ENCODE measurements at regions not wholly inside any gene's neighbourhood (a gene's known extent, or its start where the extent isn't known, plus 50 kb on each side); places are given as distances from the start of the nearest gene placed in this dataset.

DNA sequence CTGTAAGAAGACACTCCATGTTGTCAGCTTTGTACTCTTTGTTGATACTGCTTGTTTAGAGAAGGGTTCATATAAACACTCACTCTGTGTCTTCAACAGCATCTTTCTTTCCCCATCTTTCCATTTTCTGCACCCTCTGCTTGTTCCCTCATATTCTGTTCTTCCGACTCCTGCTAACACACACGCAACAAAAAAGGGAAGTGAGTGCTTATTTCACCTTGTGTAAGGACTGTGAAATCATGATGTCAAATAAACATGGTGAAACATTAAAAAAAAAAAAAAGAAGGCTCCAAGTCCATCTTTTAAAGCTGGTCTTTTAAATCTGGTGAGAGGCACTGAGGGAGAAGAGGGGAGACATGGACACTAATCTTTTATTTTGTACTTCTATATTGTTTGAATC, 145.4 kb downstream of the RPAP3 start:
- DNase-seq (ENCODE audit: low read depth) = no peak

DNA sequence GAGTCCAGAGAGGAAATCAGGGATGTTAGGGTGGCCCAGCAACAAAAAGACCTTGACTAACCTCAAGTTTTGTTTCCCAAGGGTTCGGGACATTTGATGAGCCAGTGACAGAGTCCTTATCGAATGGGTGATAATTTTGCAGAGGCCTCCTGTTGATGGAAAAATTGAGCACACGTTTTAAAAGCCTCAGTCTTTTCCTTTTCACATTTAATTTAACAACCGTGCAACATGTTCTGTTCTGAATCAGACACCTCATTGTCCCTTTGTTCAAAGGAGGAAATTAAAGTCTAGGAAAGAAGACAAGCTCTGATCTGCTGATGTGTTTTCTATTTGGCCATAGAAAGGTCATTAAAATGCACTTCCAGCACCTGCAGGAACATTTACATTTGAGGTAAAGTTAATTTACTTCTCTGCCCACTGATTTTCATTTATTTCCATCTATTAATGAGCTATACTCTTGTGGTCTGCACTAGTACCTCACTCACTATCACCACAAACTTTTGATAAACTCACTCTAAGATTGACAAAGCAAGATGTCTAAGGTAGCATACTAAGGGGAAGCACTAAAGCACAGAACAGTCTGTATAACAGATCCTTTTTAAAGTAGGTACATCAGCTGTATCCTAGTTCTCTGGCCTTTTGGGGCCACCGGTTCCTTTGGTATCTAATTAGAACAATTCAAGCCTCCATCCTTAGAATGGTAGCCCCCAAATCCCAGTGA, 147.0 kb downstream of the RPAP3 start:
- DNase-seq (ENCODE audit: low read depth) = no peak

DNA sequence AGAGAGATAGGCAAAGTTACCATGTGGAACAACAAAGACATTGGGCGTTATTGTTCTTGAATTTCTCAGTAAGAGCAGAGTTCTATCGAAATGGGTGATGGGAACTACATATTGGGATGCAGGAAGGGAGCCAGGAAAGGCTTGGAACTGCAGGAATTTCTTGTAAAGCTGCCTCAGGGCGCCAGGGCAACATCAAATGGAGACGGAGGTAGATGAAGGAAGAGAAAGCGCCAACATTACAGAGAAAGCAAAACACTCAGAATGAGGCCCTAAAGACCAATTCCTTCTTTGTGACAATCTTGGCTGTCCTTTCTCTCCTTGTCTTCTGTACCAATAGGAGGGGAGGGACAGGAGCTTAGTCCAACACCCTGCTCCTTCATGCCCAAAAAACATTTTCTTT, 148.4 kb downstream of the RPAP3 start:
- no peak for DNase-seq (ENCODE audit: low read depth)

DNA sequence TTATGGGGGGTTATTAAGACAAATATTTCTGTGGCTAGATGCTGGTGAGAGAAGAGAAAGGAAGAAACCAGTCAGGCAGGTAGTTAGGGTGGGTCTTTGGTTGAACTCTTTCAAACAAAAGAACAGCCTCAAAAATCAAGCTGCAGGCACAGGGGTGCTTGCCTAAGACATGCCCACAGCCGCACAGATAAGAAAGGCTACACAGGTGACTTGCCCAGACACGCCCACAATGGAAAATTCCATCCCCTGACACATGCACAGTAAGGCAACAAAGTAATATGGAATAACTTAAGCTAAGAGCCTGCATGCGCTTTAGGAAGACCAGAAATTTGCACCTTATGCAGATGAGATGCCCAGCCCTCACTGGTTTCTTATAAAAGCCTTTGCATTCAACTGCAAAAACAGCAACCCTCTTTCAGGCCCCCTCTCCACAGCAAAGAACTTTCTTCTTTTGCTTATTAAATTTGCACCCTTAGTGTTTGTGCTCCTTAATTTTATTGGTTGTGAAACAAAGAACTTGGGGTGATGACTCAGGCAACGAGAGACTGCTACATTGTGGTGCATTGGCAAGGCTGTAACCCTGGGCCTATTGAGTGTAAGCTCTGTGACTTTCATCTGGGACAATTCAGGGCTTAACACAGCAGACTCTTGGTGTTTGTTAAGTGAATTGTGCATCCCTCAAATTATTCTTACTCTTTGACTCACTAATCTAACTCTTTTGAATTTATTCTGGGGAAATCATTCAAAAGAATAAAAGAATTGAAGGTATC, 149.4 kb downstream of the RPAP3 start:
- no peak for DNase-seq (ENCODE audit: low read depth)

DNA sequence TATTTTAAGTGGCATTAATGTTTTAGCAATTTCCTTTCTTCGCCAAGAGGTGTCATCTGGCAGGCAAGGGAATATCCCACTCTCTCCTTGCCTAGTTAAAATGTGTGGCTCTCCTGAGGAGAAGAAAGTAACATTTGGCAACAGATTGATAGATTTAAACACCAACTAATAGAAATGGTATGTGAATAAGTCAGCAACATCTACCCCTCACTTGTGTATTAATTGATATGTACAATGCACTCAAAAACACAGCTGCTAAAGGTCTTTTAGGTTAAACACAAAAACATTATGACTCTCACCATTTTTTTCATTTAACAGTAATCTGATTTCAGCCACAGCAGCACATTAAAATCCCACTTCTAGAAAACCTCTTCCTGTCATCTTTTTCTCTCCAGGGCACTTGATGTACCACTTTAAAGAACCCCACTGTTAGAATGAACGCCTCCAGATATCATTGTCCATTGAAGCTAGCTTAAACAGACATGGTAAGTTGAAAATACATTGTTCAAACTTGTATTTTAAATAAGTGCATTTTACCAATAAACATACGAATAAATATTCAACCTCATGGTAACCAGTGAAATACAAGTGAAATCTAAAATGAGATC, 151.7 kb downstream of the RPAP3 start:
- no peak for DNase-seq (ENCODE audit: low read depth)

DNA sequence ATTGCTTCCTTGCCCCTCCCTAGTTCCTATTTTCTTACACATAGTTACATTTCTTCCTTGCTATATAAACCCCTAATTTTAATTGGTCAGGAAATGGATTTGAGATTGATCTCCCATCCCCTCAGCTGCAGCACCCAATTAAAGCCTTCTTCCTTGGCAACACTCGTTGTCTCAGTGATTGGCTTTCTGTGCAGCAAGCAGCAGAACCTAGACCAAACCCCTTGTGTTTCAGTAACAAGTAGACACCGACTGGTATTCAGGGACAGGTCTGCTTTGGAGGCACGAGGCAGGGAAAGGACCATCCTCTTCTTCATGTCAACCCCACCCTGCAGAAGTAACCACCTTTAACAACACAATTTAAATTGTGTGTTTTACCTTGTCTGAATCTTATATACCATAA, 152.6 kb downstream of the RPAP3 start:
- DNase-seq (ENCODE audit: low read depth) = no peak

DNA sequence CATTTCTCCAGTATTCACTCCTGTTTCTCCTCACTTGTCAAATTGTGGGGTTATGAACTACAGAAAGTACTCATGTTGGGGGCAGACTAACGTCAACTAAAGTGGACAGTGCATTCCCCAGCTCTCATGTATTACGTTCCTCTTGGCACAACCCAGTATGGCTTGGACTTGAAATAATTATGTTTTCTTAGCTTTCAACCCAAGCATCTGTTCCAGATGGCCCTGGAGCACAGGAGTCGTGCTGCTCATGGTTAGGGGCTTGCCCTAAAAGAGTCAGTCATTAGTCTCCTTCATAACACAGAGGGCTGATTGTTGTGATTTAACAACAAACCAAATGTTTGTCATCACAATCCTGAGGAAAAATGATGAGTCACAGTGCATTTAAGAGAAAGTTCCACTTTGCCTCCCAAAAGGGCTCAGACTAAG, 154.4 kb downstream of the RPAP3 start:
- DNase-seq (ENCODE audit: low read depth) = no peak

DNA sequence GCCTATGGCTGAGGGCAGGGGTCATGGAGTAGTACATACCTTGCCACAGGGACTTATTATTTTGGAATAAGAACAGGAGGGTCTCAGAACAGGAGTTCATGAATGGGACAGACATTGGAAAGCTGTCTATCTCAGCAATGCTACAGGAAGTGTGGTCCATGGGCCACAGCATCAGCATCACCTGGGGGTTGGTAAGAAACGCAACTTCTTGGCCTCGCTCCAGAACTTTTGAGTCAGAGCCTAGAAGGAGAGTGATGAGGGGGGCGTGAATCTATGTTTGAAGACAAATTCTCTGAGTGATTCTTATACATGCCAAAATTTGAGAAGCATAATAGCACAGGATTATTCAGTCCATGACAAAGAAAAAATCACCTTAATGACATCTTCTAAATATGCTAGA, 156.6 kb downstream of the RPAP3 start:
- no peak for DNase-seq (ENCODE audit: low read depth)

DNA sequence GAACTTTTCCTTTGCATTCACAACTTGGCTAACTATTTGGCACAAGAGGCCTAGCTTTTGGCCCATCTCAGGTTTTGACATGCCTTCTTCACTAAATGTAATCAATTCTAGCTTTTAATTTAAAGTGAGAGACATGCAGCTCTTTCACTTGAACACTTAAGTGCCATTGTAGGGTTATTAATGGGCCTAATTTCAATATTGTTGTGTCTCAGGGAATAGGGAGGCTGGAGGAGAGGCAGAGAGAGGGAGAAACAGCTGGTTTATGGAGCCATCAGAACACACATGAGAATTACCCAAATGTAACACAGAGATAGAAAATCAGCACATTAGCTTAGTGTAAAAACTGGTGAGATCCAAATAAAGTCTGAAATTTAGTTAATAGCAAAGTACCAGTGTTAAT, 157.4 kb downstream of the RPAP3 start:
- DNase-seq (ENCODE audit: low read depth) = no peak

DNA sequence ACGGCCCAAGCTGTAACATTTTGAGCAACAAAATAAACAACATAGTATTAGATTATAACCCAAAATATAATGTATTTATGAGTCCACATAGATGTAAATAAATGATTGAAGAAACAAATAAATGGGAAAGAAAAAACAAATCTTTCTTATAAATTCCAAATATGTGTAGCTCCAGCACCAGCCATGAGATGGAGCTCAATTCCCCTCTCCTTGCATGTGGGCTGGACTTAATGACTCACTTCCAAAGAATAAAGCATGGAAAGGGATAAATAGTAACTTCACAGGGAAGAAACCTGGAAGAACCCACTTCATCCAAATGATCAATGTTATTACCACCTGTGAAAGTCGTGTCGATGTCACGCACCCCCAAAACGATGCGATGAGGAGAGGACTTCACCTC, 158.8 kb downstream of the RPAP3 start:
- no peak for DNase-seq (ENCODE audit: low read depth)

DNA sequence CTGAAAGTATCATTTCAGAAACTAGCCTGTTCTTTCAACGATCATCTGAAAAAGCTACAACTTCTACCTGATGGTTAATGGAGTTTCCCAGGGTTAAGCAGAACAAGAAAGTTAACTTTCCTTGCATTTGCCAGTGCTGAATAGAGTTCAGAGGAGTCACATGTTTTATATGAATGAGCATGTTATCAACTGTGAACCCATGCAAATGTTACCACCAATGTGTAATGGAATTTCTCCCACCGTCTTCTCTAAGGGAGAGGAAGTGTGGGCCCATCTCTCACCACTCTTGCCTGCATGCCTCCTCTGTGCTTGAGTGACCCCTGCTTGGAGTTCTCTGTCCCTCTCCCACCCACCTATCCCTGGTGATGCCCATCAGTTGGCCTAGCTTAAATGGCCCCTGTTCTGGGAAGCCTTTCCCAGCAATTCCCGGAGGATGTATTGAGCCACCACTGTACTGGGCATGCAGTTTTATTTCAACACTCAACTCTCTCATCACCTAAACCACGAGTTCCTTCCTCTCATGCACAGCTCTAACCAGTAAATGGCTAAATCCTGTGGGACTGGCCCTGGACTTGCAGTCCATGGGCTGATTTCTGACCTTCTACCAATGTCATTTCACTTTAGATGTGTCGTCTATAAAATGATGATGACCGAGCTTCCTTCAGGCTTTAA, 159.8 kb downstream of the RPAP3 start:
- no peak for DNase-seq (ENCODE audit: low read depth)

DNA sequence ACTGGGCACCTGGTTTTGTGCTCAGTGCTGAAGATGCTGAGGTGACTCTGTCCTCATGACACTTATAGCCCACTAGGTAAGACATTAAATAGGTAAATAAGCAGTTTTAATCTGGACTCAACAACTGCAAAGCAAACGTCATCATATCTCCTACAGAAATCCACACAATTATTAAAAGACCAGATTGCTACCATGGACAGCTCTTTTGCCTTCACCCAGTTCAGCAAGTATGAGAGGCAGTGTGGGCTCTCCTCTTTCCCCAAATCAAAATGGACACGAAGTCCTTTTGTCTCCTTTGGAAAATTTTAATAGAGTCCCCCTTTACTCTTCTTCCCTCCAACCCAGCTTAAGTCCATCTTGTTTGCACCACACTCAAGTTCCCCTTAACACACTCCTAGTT, 171.1 kb downstream of the RPAP3 start:
- DNase-seq (ENCODE audit: low read depth) = no peak

DNA sequence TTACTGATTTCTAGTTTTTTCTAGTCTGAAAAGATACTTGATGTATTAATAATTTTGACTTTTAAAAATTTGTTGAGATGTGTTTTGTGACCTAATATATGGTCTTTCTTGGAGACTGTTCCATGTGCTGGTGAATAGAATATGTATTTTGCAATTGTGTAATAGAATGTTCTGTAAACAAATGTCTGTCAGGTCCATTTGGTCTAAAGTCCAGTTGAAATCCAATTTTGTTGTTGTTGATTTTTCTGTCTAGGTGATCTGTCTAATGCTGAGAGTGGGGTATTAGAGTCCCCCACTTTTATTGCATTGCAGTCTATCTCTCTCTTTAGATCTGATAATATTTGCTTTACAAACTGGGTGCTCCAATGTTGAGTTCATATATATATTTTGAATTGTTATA, 175.8 kb downstream of the RPAP3 start:
- DNase-seq (ENCODE audit: low read depth) = no peak

DNA sequence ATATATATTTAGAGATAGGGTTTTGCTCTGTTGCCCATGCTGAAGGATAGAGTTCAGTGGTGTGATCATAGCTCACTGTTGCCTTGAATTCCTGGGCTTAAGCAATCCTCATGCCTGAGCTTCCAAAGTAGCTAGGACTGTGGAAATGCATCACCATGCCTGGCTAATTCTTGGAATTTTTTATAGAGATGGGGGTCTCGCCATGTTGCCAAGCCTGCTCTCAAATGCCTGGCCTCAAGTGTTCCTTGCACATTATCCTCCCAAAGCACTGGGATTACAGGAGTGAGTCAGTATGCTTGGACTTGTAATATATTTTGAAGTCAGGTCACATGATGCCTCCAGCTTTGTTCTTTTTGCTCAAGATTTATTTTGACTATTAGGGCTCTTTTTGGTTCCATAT, 178.0 kb downstream of the RPAP3 start:
- DNase-seq (ENCODE audit: low read depth) = no peak

DNA sequence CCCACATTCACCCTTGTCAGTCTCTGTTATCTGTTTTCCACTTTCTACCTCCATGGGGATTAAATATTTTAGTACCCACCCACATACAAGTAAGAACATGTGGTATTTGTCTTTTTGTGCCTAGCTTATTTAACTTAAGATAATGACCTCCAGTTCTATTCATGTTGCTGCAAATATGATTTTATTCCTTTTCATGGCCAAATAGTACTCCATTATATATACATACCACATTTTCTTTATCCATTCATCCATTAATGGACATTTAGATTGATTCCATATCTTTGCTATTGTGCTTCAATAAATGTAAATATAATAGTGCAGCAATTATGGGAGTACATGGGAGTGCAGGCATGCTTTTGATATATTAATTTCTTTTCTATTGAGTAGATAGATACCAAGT, 185.8 kb downstream of the RPAP3 start:
- no peak for DNase-seq (ENCODE audit: low read depth)

DNA sequence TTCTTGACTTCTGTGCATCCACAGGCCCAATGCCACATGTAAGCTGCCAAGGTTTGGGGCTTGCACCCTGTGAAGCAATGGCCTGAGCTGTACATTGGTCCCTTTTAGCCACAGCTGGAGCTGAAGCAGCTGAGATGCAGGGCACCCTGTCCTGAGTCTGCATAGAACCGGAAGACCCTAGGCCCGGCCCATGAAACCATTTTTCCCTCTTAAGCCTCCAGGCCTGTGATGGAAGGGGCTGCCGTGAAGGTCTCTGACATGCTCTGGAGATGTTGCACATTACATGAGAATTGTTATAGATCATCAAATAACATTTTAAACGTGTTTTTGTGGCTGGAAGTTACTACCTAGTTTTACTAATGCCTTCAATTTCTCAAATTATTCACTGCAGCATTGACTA, 188.7 kb downstream of the RPAP3 start:
- no peak for DNase-seq (ENCODE audit: low read depth)

DNA sequence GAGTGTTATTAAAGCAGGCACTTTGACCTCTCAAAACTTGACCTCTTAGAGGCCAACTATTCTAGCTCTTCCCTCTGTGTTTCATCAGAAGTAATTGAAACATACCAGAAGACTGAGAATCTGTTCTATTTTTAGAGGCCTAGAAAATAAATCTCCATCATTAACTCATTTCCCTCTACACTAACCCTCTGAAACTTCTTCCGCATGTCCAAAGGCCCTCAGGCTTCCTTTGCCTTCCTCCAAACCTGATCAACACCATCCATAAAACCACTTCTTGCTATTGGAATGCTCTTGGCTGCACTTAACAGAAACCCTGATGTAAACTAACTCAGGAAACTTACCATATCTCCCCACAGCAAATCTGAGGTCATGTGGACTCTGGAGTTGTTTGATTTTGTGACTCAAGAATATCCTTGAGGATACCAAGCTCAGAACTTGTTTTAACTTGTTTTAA, 196.4 kb downstream of the RPAP3 start:
- DNase-seq (ENCODE audit: low read depth) = no peak

DNA sequence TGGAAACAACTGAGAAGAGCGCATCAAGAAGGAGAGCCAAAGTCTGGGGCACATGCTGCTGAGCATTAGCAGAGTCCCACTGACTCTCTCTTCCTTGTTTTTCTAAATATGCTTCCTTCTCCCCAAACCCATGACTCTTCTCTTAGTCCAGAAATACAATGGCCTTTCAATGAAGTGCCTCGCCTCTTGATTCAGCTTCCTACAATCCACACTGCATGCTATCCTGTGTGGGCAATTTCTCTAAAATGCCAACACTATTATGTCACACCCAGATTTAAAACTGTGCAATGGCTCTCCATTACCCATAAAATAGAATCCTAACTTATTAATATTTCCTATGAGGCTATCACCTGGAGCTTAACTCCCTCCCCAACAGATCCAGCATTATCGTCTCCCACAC, 198.6 kb downstream of the RPAP3 start:
- no peak for DNase-seq (ENCODE audit: low read depth)

DNA sequence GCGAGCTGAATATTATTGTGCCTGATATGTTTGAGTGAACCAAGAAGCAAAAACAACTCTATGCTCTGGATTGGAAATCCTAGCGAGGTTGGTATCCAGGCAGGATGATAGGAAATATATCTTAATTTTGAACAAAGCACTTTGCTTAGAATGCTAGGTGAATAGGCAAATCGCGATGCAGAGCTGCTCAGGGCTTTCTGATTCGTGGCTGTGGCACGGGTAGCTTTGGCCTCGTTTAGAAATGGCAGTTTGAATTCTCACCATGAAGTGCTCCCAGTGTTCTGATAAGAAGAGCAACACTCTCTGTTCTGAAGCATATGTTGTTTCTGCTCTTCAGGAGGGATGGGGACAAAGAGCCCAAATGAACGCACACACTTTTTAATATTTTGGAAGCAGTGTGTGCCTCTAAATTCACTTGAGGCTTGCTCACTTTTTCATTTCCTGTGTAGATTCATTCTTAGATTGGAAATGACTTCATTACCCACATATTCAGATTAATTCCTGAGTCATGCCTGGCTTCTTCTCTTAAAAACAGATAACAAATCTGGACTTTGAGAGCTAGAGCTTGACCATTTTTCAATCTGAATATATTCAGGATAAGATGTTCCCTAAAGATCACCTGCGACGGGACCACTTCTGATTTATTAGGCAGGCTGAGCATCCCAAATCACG, 200.9 kb downstream of the RPAP3 start:
- no peak for DNase-seq (ENCODE audit: low read depth)

DNA sequence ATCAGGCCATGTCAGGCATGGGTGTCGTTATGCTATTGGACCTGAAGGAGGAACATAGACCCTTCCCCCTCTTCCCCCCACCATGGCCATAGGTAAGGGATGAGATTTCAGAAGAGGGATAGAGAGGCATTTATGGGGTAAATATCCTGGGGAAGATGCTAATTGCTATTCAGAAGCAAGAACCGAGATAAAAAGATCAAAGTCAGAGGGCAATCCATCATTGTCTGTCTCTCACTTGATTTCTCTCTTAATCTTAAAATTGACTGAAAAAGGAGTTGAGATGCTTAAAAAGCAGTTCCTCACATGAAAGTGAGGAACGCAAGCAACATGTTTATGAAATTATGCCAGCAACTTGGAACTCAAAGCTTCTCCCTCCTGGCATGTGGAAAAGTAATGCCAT, 212.0 kb downstream of the RPAP3 start:
- no peak for DNase-seq (ENCODE audit: low read depth)

DNA sequence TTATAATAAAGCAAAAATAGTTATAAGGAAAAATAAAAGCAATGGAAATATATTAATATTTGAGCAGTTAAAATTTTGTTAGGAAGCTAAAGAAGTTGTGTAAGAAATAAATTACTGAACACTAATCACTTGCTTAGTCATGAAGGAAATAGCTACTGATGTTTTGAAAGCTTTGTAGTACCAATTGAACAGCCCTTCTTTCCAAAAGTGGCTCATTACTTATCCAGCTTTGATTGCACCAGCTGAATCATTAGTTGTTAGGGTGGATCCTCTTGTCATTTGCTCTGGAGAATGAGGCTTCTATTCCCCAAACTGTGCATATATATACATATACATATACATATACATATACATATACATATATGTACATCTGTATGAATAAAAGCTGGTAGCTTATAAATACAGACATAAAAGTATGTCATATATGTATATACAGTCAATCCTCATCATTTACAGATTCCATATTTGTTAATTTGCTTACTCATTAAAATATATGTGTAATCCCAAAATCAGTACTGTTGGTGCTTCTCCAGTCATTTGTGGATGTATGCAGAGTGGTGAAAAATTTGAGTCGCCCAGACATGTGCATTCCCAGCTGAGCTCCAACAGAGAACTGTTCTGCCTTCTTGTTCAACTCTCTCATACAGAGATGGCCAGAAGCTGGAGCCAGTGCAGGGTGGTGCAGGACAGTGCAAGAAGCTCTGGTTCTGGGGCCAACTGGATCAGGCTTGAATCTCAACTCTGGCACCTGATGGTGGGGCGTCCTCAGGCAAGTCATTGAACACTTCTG, 214.1 kb downstream of the RPAP3 start:
- DNase-seq (ENCODE audit: low read depth) = no peak
